Stimulated activated CD4-positive, alpha-beta T cell treated with anti-CD3 and anti-CD28 coated beads, TNF-alpha, amount 100 ng/mL, for 48 hours (primary cell): ENCODE measurements at regions not wholly inside any gene's neighbourhood (a gene's known extent, or its start where the extent isn't known, plus 50 kb on each side); places are given as distances from the start of the nearest gene placed in this dataset.

ENCODE experiments used
- DNase-seq, 3 donors: peaks; one replicate each; pipeline ENCODE4 v3.0.0-alpha.2; 2020; ENCODE audit warnings: low read depth in 3 of 3

DNA sequence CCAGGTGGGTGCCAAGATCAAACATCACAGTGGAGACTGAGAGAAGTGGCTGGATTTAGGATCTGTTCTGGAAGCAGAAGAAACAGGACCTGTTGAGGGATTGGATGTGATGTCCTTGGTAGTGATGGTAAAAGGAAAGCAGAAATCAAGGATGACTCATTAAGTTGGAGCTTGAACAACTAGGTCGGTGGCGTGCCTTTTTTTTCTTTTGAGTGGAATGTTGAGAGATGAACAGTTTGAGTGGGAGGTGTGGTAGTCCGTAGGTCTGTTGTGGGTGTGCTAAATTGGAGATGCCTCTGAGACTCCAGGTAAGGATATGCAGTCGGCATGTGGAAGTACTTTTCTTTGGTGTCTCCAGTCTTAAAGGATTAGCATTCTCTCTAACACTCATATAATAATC lies 92.1 kb upstream of the IL12B start:
- no peak for DNase-seq

DNA sequence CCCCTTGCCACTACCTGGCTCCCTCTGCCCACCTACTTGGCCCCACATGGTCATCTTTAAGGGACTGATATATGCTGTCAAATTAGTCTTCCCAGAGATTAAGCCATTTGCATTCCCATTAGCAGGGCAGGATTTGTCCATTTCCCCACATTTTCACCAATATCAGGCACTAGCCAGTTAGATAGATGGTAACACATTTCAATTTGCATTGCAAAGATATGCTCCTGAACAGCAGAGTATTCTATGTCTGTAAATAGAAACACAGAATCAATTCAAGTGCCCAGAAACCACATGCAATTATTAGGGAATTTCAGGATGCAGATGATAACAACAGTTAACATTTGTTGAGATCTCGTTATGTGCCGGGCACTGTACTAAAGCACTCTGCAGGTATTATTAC lies 92.6 kb upstream of the IL12B start:
- DNase-seq, result no peak

DNA sequence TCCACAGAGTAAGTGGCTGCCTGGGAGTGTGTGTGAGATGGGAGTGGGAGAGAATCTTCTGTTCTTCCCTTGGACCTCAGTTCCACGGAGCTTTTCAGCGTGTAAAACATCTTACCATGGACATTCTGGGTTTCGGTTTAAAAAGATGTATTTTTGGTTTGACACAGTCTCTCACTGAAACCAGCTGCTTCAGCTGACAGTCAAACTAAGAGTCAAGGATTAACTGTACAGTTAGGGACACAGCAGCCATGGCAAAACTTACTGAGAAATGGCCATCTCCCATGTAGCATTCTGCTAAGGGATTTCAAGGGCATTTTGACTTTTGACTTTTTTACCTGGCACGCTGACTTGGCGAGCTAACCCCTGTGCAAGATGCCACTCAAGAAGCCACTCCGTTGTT lies 93.8 kb upstream of the IL12B start:
- DNase-seq, result no peak

DNA sequence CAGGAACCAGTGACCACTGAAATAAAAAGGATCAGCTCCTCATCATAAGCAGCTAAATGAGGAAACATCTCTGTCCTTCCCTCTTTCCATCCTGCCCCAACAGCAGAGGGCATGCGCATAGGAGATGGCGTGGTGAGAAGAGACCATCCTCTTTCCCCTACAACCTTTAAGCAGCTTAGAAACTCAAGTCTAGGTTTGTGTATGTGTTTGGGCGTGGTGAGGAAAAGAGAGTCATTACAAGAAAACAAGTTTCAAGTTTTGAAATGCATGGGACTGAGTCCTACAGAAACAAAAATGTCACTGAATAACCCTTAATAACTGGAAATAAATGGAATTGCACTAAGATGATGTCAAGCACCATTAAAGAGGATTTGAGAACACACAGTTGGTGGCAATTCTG lies 96.4 kb upstream of the IL12B start:
- no peak for DNase-seq

DNA sequence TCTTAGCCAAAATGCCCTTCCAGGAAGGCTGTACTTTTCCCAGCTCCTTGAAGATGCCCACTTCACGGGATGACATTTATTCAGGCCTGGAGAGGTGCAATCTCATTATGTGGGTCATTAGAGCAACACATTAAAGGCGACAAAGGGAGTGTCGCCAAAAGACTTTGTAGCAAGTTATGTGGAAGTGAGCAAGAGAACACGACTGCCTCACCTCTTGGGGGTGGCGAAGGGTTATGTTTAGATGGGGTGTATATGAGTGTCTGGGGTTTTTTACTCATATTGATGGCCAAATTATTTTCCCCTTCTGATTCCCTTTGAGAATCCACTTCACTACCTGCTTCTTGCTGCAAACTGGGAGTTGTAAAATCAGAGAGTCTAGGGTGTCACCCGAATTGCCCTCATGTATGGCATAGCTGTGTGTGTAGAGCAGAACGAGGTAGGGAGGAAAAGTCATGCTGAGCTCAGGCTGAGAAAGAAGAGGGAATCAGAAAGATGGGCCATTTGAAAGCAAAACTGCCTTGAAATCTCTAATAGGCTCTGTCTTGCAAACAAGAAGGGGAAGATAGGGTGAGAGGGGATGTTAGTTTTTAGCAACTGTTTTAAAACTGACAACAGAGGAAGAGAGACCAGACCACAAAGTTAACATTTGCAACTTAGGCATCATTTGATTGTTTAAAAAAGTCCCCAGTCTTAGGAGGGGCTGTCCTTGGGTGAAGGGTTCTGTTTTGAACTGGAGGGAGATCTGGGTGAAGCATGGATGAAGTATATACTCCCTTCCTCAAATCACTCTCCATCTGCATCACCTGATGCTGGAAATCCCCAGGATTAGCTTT lies 97.1 kb upstream of the IL12B start:
- DNase-seq, result no peak

DNA sequence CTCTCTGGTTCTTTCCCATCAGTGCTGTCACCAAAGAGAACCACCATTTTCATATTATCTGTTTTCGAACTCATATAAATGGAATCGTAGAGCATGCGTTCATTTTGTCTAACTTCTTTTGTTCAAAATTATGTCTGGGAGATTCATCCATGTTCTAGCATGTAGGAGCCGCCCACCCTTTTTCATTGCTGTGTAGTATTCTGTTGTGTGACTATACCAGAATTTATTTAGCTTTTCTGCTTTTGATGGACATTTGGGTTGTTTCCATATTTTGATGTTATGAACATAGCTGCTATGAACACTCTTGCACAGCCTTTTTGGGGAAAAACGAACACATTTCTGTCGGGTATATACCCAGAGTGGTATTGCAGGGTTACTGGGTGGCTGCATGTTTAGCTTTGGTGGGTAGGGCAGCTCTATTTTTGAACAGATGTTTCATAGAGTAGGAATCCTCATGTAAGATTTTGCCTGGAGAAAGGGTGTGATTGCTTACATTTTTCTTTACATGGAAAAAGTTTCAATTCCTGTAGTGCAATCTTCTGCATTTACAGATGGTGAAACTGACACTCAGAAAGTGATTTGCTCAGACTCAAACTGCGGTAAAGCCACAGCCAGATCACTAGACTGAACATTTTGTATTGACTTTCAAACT lies 100.2 kb upstream of the IL12B start:
- no peak for DNase-seq

DNA sequence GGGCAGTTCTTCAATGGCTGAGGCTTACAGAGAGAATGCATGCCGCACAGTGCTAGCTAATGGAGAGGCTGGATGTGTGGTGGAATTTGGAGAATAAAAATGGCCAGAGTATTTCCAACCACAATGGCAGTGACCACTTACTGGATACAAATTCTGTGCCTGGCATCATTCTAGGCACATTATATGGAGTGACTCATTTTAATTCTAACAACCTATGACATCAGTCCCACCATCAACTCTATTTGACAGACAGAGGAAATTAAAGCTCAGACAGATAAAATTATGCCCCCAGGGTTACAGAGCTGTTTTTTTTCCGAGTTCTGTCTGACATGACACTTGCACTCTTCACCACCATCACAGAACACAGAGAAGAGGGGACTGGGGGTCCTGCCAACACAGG lies 105.6 kb upstream of the IL12B start:
- DNase-seq, result no peak

DNA sequence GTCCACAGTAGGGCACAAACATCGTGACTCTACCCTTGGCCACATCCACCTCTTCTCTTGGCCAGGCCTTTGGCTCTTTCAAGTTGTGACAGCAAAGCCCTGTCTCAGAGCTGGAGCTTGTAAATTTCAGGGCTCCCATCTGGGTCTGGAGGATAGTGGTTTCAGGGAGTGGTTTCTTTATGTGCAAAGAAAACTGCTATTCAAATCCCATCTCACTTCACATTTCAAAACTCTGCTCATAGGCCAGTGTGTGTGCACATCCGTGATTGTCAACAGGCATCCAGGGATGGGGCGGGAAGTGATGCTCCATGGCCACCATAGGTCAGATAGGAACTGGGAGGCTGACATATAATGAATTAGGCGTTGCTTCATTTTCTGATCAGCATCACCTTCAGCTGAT lies 107.8 kb upstream of the IL12B start:
- DNase-seq, result no peak

DNA sequence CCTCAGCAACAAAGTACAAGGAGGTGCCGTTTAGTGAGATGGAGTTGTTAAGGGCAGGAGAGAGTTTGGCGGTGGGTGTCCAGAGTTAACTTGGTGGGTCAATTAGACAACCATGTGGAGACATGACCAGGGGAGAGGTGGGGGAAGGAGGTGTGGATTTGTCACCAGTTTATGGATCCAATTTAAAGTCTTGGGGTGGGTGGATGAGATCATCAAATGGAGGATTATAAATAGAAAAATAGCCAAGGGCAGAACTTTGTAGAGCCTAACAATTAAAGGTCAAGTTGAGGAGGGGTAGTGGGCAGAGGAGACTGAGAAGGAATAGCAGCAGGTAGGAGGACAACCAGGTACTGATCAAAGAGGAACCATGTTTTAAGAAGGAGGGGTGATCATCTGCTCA lies 108.7 kb upstream of the IL12B start:
- DNase-seq, result no peak

DNA sequence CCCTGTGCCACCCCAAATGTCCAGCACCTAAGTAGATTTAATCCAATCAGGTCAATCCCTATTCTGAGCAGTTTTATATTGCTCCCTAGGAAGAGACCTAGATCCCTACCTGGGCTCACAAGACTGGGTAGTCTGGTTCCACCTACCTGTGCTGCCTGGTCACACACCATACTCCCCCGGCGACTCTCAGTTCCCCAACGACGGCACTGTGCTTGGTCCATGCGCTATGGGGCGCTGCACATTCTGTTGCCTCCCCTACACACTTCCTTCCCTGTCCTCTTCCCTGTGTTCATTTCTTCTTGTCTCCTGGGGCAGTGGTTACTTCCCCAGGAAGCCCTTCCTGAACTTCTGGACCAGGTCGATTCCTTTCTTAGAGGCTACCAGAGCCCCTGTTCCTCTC lies 109.9 kb upstream of the IL12B start:
- no peak for DNase-seq

DNA sequence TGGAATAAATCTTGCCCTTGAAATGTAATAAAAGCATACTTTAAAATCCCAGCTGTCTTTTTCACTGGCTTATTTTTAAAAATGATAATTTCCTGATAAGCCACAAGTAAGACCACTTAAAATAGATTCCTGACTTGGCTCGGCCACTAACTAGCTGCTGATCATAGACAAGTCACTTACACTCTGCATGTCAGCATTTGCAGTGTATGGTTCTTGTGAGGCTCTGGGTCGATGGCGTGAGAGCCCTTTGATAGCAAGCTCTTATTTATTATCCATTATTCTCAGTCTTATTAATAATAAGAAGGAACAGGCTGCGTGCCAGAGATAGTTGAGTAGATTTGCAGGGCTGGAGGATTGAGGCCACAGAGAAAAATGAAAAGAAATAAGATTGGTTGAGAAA lies 110.7 kb upstream of the IL12B start:
- no peak for DNase-seq

DNA sequence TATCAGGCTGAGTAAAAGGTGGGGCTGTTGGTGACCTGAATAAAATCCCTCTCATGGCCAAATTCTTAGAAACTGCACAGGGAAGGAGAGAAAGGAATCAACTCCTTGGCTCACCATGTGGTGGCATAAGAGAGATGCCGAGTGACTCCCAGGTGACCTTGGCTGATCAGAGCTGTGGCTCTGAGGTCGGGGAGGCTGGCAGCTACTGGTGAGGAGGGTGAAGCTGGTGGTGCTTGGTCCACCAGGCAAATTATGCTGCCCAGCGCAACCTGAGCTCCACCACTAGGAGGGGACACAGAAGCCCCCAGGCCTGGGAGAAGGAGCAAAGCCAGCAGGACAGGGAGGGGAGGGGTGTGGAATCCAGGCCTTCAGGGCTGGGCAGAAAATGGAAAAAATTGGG lies 111.2 kb upstream of the IL12B start:
- DNase-seq, result no peak

DNA sequence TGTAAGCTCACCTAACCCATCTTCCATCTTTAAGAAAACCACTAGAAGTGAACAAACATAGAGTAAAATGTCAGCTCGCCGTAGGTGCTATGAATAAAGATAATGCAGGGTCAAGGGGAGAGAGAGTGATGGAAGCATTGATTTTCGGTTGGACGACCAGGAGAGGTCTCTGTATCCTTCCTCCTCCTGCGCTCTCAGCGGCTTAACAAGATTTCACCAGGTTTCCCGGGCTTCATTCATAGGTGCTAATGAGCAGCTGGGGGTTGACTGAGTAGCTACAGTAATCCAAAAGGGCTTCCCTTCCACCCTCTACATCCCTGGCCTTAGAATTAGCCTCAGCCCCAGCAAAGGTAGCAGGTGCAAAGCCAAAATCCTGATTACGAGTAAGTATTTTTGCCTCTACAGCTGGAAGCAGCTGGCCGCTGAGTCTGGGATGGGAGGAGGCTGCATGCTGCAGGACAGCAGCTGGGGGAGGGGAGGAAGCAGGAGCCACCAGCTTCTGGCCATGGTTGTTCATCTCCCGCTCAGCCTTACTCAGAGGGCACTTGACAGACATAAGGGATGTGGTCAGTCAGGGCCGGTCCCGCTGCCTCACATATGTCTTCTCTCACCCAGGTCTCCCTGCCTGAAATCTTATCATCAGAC lies 112.0 kb upstream of the IL12B start:
- no peak for DNase-seq

DNA sequence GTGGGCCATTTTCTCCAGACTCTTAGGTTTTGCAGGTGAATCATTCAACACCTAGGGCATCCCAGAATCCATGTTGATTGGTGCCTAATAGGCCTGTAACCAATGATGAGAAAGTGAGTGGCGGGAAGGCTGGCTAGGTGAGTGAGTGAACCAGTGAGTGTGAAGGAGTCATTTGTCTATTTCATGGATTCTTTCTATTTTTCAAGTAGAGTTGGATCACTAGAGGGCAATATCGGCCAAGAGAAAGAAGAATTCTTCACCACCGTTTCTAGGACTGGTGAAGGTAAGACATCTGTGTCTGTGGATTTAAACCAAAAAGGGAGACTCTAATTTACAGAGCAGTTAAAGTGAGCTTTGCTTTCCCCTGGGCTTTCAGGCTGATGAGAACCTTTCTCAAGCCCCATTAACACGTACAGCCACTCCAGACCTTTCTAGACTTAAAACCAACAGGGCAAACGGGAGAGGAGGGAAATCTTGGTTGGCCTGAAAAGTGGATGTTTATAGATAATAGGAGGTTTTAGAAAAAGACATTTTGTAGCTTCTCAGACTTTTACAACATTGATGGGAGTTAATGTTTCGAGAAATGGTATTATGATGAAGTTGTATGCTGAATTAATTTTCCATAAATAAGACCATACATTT lies 114.3 kb upstream of the IL12B start:
- DNase-seq, result no peak

DNA sequence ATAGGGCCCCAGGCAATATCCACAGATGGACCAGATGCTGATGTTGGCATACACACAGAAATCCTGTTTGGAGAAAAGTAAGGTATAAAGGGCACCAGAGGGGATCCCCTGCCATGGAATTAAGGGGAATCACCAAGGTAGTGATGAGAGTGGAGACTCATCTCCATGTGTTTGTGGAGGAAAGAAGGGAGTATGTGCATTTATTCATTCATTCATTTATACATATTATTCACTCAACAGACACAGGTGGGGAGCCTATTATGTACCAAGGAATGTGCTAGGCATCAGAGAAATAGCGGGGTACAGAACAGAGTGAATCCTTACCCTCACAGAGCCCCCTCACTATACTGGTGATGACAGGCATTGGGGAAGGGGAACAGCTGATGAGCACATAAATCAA lies 116.8 kb upstream of the IL12B start:
- no peak for DNase-seq

DNA sequence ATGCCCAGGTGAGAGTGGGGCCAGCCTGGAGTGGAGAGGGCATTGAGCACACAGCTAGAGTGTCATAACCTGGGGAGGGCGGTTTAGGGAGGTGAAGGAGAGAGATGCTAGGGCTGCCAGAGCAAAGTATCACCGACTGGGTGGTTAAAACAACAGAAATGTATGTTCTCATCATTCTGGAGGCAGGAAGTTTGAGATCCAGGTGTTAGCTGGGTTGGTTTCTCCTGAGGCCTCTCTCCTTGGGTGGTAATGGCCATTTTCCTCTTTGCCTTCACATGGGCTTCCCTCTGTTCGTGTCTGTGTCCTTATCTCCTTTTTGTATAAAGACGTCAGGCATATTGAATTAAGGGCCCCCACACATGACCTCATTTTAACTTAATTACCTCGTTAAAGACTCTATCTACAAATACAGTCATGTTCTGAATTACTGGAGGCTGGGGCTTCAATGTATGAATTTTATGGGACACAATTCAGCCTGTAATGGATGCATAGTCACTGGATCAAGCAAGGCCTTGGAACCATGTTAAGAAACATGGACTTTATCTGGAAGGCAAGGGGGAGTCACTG lies 118.6 kb upstream of the IL12B start:
- no peak for DNase-seq

DNA sequence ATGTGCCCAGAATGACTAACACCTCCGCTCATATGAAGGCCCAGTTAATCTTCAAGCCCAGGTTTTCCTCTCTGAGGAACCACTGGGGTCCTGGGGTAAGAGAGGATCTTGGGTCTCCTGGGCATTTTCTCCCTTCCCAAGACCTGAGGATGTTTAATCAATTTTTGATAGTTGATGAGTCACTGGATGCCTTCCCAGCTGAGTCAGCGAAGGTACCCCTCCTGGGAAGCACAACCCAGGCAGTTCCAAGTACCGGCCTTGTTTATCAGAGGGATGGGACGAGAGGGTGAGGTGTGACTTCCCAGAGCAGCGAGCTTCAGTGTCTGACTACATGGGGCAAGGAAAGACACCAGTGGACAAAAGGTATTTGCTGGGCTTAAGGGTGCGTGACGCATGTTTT lies 119.6 kb upstream of the IL12B start:
- DNase-seq, result no peak

DNA sequence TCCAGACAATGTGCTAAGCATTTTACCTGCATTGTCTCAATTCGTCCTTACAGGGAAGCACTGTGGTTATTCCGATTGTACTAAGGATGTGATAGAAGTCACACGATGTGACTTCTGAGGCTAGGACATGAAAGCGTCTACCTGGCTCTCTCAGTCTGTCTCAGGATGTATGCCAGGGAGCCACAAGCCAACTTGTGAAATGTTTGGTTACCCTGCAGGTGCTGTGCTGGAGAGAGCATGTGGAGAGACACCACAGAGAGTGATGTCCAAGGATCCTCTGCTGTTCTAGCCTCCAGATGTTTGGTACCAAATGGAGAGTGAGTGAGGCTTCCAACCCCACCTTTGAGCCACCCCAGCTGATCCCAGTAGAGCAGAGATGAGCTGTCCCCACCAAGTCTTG lies 120.1 kb upstream of the IL12B start:
- DNase-seq, result no peak

DNA sequence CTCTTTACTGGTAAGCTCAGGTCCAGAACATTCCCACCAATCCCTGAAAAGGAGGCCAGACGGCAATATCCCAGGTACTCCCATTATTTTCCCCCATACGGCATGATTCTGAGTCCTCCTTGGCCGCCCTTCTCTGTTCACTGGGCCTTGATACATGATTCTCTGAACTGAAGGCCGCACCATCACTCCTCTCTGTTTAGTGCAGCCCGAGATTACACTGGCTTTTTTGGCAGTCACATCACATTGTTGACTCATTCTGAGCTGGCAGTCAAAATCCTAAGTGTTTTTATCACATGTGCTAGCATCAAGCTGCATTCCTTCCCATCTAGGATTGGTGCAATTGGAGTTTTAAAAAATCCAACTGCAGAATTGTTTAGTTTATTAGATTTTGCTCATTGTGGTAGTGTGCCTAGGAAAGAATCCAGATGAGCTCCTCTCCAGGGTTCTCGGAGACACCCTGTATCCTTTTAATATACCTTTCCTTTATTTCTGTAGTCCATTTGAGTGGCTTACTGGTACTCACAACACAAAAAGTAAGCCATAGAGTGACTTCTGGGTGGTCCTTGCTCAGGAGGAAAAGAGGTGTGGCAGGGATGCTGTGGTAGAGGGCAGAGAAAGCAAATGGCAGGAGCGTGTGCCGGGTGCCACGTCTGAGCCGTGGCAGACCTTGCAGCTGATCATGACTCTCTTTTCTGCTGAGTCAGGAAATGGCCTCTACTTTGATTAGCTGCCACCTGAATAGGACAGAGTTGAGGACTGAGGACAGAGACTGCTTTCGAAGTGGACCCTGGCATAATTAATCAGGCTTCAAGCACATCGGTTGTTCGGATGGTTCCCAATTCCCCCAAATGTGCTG lies 121.1 kb upstream of the IL12B start:
- DNase-seq, result no peak

DNA sequence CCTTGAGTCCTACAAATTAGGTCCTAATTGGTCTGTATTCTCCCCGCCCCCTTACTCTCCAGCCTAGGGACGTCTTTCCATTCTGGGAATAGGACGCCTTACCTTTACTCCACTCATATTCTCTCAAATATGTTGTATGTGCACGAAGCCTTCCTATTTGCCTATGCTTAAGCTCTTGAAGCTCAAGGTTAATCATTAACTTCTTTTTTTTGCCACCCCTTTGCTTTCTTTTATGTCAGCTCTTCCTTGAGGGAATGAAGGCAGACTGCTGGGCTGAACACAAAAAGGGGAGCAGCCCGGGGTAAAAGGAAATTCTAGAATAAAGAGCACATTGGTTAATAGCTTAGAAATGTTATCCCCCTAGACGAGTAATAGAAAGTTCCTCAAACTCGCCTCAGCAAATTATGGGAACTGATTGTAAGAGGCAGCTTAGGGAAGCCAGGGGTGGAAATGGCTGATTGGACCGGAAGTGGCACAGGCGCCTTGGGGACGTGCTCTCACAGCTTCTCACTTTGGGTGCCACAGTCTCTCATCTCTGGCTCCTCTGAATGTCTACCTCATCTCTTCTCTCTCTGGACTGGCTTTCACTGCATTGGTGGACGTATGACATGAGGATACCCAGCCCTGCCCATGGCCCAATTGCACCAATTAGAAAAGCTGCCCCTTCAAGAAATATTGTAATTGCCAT lies 122.3 kb upstream of the IL12B start:
- no peak for DNase-seq

DNA sequence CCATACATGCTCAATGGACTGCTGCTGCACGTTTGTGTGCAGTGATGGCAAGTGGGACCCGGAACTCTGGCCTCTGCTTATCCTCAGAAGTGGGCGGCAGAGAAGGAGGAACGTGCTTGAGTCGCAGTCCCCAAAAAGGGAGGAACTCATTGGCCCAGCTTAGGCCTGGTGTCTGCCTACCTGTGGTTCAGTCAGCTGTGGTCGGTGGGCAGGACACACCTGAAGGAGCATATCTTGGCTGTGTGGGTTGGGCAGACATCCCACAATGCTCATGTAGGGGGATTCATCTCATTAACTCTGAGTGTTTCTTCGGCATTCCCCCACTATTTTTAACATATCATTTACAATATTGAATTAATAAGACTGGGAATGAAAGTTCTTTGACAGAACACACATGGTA lies 122.9 kb upstream of the IL12B start:
- no peak for DNase-seq
